GM23248 (cell line): ENCODE measurements at regions not wholly inside any gene's neighbourhood (a gene's known extent, or its start where the extent isn't known, plus 50 kb on each side); places are given as distances from the start of the nearest gene placed in this dataset.

Experiments used
- EZH2 ChIP-seq: fragments of 200-600 bp; sonication (generic); IDR thresholded peaks from 2 replicates; pipeline ENCODE4 v1.6.1; 2018; ENCODE audit warnings: antibody characterized with exemption, mild to moderate bottlenecking; ENCODE audit not compliant: insufficient read depth, poor library complexity, severe bottlenecking
- EZH2phosphoT487 ChIP-seq: fragments of 200-600 bp; sonication (generic); IDR thresholded peaks from 2 replicates; pipeline ENCODE4 v1.6.1; 2018; ENCODE audit warnings: antibody characterized with exemption, moderate library complexity, mild to moderate bottlenecking, low read depth; ENCODE audit not compliant: insufficient read depth

DNA sequence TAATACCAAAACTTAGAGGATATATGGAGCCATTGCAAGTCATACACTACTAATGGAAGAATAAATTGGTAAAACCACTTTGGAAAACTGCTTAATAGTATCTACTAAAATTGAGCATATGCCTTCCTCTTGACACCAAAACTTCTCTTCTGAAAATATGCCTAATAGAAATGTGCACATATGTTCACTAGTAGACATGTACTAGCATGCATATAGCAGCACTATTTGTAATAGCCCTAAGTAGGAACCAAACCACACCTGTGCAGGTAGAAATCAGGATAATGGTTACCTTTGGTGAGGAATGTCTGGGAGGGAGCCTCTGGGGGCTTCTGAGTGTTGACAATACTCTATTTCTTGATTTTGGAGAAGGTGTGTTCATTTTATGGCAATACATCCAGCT, 424.8 kb upstream of the BTBD3 start:
- TF ChIP-seq EZH2: no peak
- TF ChIP-seq EZH2phosphoT487: no peak
